DOHH2 (cell line): ENCODE measurements at regions not wholly inside any gene's neighbourhood (a gene's known extent, or its start where the extent isn't known, plus 50 kb on each side); places are given as distances from the start of the nearest gene placed in this dataset.

Experiments
- H3F3A ChIP-seq: fragments of 200-600 bp; sonication (generic), shearing (Covaris generic); 2 replicates; pipeline ENCODE4 v1.6.0; 2016; ENCODE audit warnings: antibody characterized with exemption, mild to moderate bottlenecking; ENCODE audit not compliant: control insufficient read depth, insufficient read depth
- H3K27ac ChIP-seq: fragments of 200-600 bp; sonication (generic); 2 replicates; pipeline ENCODE4 v1.5.1; 2014; ENCODE audit warnings: low read depth, mild to moderate bottlenecking, low read length, moderate library complexity
- H3K27me3 ChIP-seq: fragments of 200-600 bp; sonication (generic); 2 replicates; pipeline ENCODE4 v1.6.1; 2014; ENCODE audit warnings: mild to moderate bottlenecking, low read length, mixed read lengths; ENCODE audit not compliant: control insufficient read depth
- H3K36me3 ChIP-seq: fragments of 200-600 bp; sonication (generic); 2 replicates; pipeline ENCODE4 v1.6.1; 2014; ENCODE audit warnings: mild to moderate bottlenecking, low read length, moderate library complexity, mixed read lengths; ENCODE audit not compliant: control insufficient read depth
- H3K4me1 ChIP-seq: fragments of 200-600 bp; sonication (generic); 2 replicates; pipeline ENCODE4 v1.6.1; 2014; ENCODE audit warnings: mild to moderate bottlenecking, low read length, mixed read lengths; ENCODE audit not compliant: control insufficient read depth
- H3K4me2 ChIP-seq: fragments of 200-600 bp; sonication (generic); 2 replicates; pipeline ENCODE4 v1.6.0; 2014; ENCODE audit warnings: mild to moderate bottlenecking, low read length, moderate library complexity
- H3K4me3 ChIP-seq: fragments of 200-600 bp; sonication (generic); 2 replicates; pipeline ENCODE4 v1.5.1; 2014; ENCODE audit warnings: mild to moderate bottlenecking, low read length, mixed read lengths
- H3K79me2 ChIP-seq: fragments of 200-600 bp; sonication (generic); 2 replicates; pipeline ENCODE4 v1.6.1; 2014; ENCODE audit warnings: mild to moderate bottlenecking, low read length, mixed read lengths; ENCODE audit not compliant: control insufficient read depth
- H3K9me2 ChIP-seq: fragments of 200-600 bp; sonication (generic); replicated peaks from 2 replicates; pipeline ENCODE4 v1.6.1; 2014; ENCODE audit warnings: mild to moderate bottlenecking, low read length, mixed read lengths; ENCODE audit not compliant: control insufficient read depth
- H3K9me3 ChIP-seq: fragments of 200-600 bp; sonication (generic); 2 replicates; pipeline ENCODE4 v1.6.1; 2014; ENCODE audit warnings: antibody characterized with exemption, low read length, mixed read lengths; ENCODE audit not compliant: control insufficient read depth, insufficient read depth
- H4K20me1 ChIP-seq: fragments of 200-600 bp; sonication (generic); 2 replicates; pipeline ENCODE4 v1.6.0; 2014; ENCODE audit warnings: low read depth, mild to moderate bottlenecking, antibody characterized with exemption, low read length, moderate library complexity; ENCODE audit not compliant: control insufficient read depth, insufficient read depth
- CTCF ChIP-seq: fragments of 200-600 bp; sonication (generic); IDR thresholded peaks from one replicate; pipeline ENCODE4 v1.5.1; 2014; ENCODE audit warnings: antibody characterized with exemption, mild to moderate bottlenecking, low read depth, low read length; ENCODE audit not compliant: poor library complexity, severe bottlenecking
- EZH2phosphoT487 ChIP-seq: fragments of 200-600 bp; sonication (generic); IDR thresholded peaks from 2 replicates; pipeline ENCODE4 v1.6.1; 2017; ENCODE audit warnings: borderline replicate concordance, mild to moderate bottlenecking, antibody characterized with exemption, low read length, moderate library complexity, mixed read lengths

GRCh38 chr17:73956595-73957465 lies 246.6 kb upstream of the RPL38 start:
- Histone ChIP-seq H3K79me2 (no peaks in the 10 kb centered on the region), H3K4me2 (no peak overlapping the region), H3K9me3 (peaks cover 4% of the 10 kb centered on the region; the same call in 1 of the 2 replicates), H3K27ac (no peak overlapping the region), H3K36me3 (no peaks in the 10 kb centered on the region), H3K4me3 (no peak overlapping the region), H3K27me3 (0 out of 2 replicates have a peak, but pooled peaks cover 4% of the 10 kb centered on the region), H3K9me2 (no peaks in the 10 kb centered on the region), H3K4me1 (no peaks in the 10 kb centered on the region), H3F3A (no peaks in the 10 kb centered on the region), H4K20me1 (no peaks in the 10 kb centered on the region)
- TF ChIP-seq CTCF (peak; percentile 71), EZH2phosphoT487 (no peak)

- H3K79me2 ChIP-seq: no peaks in the 10 kb centered on the region
- no peak overlapping the region for H3K27ac ChIP-seq
- TF ChIP-seq EZH2phosphoT487: no peak
- no peak for TF ChIP-seq CTCF
- H3K9me3 ChIP-seq: peaks cover 4% of the 10 kb centered on the region; the same call in 1 of the 2 replicates
- no peaks in the 10 kb centered on the region for H3K4me1 ChIP-seq
- no peaks in the 10 kb centered on the region for H3K9me2 ChIP-seq
- no peak overlapping the region for H3K4me3 ChIP-seq
- 0 out of 2 replicates have a peak, but pooled peaks cover 4% of the 10 kb centered on the region for H3K27me3 ChIP-seq
- no peak overlapping the region for H3K4me2 ChIP-seq
- H3F3A ChIP-seq: no peaks in the 10 kb centered on the region
- no peaks in the 10 kb centered on the region for H4K20me1 ChIP-seq
- H3K36me3 ChIP-seq: no peaks in the 10 kb centered on the region
Measured at GRCh38 chr17:73957564-73957963, 245.9 kb upstream of the RPL38 start.

GRCh38 chr17:73958453-73958852 lies 245.0 kb upstream of the RPL38 start:
- H4K20me1 ChIP-seq: no peaks in the 10 kb centered on the region
- no peaks in the 10 kb centered on the region for H3F3A ChIP-seq
- no peak overlapping the region for H3K4me3 ChIP-seq
- H3K79me2 ChIP-seq: no peaks in the 10 kb centered on the region
- H3K27ac ChIP-seq: no peak overlapping the region
- peaks cover 2% of the 10 kb centered on the region; the same call in 1 of the 2 replicates for H3K9me3 ChIP-seq
- no peak for TF ChIP-seq CTCF
- no peaks in the 10 kb centered on the region for H3K9me2 ChIP-seq
- no peaks in the 10 kb centered on the region for H3K4me1 ChIP-seq
- H3K27me3 ChIP-seq: 0 out of 2 replicates have a peak, but pooled peaks cover 4% of the 10 kb centered on the region
- no peaks in the 10 kb centered on the region for H3K36me3 ChIP-seq
- H3K4me2 ChIP-seq: no peak overlapping the region
